Stimulated activated CD8-positive, alpha-beta memory T cell treated with anti-CD3 and anti-CD28 coated beads, Interleukin-12 subunit alpha, Interleukin-12 subunit beta, amount 100 ng/mL, for 1 hour (primary cell): ENCODE measurements at regions not wholly inside any gene's neighbourhood (a gene's known extent, or its start where the extent isn't known, plus 50 kb on each side); places are given as distances from the start of the nearest gene placed in this dataset.

Source experiments
- DNase-seq: peaks from one replicate; pipeline ENCODE4 v3.0.0-alpha.2; 2020; ENCODE audit warnings: low read depth

DNA sequence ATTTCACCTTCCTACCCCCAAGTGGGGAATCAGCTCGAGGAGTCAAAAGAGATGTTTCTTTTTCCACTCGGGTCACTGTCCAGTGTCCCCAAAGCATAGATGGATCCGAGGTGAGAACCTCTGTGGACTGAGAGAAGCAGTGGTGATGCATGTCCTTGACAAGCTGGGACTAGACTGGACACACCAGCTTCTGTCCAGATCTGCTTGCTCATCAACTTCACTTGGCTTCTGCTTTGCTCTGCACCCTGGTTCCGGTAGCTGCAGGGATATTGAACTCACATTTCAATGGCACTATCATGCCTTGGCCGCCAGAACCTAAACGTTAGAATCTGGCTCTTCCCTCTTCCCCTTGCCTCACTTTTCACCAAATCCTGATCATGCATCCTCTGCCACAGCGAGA lies 50.3 kb upstream of the CXCL12 start:
- DNase-seq = no peak

DNA sequence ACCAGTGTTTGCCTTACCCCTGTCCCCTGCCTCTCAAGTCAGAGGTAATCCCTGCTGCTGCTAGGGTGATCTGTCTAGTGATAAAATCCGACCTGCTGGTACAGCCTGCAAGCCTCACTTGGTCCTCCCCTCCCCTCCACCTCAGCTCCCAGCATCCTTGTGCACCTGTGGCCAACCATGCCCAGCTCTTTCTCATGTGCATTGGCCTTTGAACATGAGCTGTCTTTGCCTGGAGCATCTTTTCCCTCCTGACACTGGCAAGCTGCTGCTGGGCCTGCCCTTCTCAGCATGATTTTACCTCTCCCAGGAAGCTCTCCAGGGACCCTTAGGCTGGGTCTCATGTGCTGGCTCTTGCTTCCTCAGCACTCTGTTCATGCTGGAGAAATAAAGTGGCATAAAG lies 51.3 kb upstream of the CXCL12 start:
- DNase-seq = no peak

DNA sequence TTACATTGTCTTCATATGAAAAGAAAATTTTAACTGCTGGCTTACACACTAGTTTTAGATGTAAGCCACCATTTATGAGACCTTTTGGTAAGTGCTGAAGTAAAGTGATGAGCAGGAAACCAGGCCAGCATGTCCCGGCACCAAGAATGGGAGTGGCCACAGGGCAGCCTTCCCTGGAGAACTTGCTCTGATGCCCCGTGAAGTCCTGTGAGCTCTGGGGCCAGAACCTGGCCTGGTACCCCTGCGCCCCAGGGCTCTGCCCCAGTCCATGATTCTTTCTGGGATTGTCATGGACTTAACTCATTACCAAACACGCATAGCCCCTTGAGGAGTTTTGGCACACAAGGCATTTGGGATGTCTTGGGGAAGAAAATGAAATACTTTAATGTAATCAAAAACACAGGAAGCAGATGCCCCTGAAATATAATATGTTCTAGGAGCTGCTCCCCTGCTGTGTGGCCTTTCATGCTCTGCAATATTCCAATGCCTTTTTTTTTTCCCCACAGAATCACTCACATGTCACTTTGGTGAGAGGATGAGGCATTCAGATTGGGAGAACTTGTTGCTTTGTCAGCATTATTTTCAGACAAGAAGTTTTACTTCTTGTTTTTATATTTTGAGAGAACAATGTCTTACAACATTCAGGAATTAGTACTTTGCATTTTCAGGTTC lies 53.1 kb upstream of the CXCL12 start:
- DNase-seq = no peak

DNA sequence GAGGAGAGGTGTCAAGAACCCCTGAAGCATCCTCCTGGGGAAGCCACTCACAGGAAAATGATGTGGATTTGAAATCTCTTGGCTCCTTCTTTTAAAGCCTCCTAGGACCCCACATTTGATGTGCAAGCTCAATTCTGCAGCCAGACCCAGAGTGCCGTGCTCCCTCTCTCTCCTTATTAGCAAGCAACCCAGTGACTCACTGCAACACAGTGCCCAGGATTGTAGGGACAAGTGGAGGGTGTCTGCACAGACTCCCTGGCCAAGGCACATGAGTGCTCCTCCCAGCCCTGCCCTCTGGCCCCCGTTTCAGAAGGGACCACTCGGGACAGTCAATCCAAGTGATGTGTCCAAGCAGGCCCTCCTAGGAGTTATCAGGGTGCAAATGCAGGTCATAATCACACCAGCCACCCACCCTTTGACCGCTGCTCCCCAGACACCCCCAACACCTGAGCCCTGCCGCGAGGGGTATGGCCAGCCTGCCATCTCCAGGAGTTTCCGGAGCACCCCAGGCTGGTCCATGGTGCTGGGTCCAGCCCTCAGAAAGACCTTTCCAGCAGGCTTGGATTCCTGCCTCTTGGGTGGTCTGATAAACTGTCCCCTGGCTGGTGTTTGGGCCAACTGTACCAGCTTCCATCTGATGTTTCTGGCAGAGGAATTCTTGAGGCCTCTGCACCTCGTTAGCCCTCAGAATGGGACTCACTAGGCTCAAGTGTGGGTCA lies 54.5 kb upstream of the CXCL12 start:
- DNase-seq = no peak

DNA sequence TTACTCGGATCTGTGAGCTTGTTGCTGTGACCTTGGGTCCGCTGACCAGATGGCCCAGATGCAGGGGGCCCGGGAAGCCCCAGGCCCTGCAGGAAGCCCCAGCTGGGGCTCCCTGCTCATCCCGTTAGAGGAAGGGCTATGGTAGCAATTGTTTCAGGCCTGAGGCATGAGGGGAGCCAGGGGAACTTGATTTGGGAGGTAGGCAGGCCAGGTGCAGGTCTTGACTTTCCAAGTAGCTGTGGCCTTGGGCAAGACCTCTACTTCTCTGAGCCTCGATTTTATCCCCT lies 55.0 kb upstream of the CXCL12 start:
- DNase-seq = no peak

DNA sequence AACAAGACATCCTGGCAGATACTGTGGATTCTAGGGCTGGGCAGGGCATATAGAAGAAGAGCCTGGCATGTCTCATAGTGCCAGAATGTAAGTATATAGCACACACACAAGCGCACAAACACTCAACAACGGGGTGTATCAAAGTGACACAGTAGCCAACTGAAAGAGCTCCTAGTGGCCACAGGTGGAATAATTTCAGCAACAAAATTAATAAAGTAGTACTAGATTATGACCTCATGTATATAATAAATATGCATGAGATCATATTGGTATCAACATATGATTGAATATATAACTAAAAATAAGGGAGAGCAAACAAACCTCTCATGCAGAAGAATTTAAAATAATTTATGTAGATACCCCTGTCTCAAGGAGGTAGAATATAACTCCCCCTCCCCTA lies 72.4 kb upstream of the CXCL12 start:
- DNase-seq = no peak

DNA sequence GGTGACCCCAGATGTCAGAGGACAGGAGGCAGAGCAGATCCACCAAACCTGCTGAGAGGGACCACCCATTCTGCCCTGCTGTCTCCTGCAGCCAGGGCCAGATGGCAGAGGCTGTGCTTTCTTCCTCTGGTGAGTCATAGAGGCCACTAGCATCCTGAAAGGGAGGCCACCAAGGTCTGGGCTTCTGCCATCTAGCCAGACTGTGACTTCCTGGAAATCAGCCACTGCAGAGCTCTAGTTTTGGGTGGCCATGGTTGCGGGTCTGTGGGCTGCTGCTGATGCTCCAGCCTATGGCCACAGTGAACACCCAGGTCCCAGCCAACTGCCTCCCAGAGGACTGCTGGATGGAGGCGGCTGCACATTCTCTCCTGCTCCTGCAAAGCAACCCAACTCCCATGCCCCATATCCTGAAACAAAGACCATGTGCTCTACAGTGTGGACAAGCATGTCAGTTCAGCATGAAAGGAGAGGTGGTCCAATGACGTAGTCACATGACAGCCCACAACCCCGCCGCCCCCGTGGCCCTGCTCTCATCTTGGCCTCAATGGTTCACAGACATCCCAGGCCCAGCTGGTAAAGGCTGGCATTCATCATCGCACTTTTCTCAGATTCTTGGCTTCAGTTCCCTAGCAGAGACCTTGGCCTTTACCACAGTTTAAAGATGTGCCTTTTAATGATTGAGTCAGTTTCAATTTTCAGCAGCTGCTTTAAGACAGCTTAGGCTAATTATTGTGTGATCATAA lies 73.9 kb upstream of the CXCL12 start:
- DNase-seq = no peak

DNA sequence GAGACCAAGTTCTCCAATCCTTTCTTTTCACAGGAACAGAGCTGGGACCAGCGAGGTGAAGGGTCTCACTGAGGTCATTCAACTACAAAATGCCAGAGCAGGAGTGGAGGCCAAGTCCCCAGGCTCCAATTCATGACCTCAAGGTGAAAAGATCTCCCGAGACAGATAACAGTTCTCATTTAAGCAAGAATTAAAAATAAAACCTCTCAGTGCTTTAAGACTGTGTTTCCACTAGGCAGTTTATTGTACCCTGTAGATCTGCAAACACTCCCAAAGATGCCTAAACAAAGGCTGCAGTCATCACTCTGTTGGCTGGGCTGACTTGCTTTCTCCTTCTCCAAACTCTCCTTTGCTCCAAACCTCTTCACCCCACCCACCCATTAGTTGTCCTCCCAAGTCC lies 74.8 kb upstream of the CXCL12 start:
- DNase-seq = no peak

DNA sequence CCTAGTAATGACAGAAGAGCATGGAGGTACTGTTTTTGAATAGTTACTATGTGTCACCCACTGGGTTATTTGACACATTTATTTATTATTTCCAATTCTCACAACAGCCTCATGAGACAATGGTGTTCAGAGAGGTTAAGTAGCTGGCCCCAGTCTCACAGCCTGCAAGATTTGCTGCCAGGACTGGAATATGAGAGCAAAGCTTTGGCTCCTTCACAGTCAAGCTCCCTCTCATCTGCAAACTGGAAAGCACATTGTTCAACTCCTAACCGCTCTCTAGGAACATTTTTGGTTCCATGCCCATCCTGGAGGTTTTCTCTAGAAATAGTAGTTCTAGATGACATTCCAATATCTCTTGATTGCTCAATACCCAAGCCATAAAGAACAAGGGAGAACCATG lies 75.5 kb upstream of the CXCL12 start:
- DNase-seq = no peak

DNA sequence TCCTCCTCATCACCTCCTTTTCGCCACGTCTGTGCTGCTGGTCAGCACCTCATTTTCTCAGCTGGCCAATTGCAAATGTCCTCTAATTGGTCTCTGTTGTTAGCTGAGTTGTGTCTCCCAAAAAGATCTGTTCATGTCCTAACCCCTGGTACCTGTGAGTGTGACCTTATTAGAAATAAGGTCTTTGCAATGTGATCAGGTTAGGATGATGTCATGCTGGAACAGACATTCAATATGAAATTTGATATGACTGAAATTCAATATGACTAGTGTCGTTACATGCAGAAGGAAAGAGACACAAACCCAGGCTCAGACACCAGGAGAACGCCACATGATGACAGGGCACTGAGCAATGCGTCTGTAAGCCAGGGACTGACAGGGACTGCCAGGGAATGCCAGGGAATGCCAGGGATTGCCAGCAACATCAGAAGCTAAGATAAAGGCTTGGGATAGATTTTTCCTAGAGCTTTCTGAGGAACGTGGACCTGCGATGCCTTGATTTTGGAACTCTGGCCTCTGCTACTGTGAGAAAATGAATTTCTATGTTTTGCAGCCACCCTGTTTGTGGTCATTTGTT lies 77.5 kb upstream of the CXCL12 start:
- DNase-seq = no peak

DNA sequence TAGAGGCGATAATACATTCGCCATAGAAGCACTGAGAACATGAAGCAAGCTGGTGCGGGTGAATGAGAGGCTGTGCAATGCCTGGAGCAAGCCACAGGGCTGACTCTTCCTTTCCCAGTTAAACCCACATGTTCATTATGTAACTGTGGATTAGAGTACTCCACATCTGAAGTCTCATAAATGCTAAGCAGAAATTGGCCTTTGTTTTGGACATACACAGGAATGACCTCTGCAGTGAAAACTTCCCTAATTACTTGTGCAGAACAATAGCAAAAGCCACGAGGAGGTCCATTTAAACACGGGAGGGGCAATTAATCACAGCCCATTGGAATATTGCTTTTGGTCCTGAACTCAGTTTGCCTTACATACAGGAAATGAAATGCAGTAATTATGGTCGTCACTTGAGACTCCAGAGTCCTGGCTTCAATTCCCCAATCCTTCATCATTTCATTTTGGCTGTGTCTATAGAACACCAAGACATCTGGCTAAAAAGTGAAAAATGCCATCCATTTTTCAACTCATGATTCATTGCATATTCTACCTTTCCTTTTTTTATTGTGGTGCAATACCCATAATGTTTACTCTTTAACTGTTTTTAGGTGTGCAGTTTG lies 78.7 kb upstream of the CXCL12 start:
- DNase-seq = no peak

DNA sequence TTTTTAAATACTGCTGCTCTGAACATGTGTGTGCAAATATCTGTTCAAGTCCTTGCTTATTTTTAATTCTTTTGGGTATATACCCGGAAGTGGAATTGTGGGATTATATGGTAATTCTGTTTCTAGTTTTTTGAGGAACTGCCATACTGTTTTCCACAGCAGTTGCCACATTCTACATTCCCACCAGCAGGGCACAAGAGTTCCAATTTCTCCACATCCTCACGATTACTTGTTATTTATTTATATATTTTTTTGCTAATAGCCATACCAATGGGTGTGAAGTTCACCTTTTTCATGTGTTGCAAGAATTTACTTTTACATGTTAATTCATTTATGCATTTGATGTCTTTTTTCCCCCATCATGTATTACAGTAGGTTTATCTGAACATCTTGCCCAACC lies 79.6 kb upstream of the CXCL12 start:
- DNase-seq = no peak

DNA sequence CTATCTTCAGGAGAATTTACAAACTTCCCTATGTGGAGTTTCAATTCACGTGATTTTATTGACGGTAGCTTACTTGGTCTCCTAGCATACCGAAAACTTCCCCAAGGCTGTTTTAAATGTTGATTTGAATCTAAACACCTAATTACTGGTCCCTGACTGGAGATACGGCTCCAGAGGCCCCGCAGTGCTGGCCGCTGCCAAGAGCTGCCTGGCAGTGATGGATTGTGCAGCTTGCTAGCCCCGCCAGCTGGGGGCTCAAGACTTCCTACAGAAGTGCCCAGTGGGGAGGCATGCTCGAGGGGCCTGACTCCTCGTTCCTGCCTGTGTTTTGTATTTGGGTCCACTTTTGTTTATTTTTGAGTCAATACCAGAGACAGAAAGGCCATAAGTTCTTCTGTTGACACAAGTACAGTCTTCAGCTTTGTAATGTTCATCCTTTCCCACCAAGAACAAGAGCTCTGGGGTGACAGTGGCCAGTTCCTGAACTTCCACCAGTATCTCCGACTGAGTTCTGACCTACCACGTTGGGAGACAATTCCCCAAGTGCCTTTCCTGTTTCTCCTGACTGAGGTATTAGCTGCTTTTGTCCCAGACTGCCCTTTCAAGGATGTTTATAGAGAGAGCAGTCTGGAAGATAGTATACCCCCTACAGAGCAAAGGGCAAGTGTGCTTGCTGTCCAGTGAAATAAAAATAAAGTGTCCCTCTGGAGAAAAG lies 80.7 kb upstream of the CXCL12 start:
- no peak for DNase-seq

DNA sequence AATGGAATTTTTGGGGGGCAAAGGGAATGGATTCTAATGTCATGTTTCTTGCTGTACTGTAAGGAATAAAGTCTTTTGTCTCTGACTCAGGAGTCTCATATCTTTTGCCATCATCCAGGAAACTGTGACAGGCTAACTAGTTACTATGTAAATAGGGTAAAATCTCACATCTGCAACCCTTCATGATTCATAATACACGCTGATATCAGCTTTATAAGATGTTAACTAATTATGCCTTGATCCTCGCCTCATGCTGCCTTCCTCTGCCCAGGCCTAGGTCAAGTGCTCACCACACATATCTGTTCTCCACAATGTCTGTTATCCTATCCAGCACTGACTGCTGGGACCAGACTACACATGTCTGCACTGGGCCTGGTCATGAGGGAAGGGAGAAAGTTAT lies 81.3 kb upstream of the CXCL12 start:
- no peak for DNase-seq

DNA sequence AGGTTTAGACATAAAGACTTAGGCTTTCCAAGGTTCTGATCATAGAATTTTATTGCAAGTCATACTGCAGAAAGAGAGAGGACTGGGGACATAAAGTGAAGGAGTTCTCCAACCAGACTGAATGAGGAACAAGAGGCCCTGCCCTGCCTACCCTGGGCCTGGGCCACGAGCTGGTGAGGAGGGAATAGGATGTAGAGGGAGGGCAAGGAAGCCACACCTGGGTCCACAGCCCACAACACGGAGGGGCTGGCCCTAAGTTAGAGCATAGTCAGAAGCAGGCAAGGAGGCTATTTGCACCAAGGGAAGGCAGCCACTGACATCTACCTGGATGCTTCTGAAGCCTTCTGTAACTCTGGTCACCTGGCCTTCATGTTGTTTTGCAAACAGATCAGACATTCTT lies 82.2 kb upstream of the CXCL12 start:
- DNase-seq = no peak

DNA sequence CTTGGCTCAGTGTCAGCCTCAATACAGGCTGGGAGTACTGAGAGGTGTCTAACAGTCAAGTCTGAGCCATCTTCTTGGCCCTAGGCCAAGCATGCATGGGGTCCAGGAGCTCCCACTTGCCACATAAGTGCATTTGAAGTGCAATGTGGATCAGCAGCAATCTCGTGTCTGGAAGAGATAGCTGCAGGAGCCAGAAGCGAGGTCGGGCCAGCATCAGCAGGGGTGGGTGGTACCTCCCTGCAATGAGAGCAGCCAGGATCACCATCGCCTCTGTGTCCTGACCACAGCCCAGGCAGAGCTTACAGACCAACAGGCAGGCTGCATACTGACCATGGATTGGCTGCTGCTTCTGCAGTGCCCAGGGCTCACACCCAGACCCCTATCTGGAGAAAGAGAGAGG lies 83.0 kb upstream of the CXCL12 start:
- DNase-seq = no peak

DNA sequence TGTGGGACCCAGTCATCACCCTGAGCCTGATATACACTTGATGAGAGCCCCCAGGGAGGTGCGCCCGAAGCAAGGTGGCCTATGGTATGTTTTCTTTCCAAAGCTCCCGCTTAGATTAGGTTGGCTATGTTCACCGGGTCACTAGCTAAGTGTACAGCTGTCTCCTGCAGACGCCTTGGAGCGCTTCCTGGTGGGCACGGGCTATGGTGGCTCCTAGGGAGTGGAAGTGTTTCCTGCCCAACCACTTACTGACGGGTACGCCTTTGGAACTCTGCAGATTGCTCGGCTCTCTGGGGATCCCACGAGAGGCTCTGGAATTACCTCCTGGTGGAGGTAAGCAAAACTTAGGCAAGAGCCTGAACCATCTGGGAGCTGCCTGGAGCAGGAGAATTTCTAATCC lies 83.6 kb upstream of the CXCL12 start:
- no peak for DNase-seq

DNA sequence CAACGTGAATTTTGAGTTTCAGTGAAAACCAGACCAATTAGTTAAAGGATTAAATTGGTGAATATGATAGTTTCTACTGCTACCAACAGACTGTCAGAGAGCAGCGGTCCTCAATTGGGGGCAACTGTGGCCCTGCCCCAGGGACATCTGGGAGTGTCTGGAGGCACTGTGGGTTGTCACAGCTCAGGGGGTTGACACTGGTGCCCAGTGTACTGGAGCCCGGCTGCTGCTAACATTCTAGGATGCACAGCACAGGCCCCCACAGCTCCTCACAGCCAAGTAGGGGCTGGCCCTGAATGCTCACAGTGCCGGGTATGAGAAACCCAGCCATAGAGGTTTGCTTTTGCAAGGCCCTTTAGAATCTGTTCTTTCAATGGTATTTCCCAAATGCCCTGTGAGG lies 84.1 kb upstream of the CXCL12 start:
- no peak for DNase-seq

DNA sequence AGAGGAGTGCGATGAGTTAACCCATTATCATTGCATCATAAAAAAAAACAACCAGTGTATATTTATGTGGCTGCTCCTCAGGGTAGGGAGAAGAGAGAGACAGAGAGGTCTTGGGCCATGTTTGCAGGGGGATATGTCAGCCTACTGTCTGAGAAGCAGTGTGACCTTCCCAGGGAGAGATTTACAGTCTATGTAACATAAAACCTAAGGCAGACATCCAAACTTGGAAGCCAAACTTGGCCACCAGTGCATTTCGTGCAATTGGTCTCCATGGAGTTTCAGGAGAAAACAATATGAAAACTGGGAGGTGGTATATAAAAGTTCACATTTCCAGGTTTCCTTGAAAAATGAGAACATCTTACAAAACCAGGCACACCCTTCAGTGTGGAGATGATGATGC lies 85.9 kb upstream of the CXCL12 start:
- DNase-seq = no peak

DNA sequence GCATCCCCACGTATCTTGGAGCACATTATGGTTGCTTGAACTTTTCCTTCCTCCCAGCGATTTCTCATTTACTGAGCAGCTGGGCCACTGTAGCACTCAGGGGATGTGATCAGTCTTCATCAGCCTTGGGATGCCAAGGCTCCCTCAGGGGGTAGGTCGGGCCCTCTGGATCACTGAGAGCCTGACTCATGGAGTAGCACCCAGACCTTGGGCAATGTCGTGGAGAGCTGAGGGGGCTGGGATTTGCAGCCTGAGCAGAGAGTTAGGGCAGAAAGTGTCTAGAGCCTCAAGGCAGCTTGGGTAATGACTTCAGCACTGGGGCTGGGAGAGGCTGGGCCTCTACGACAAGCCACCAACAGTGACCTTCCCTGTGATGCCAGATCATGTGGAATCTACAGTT lies 86.5 kb upstream of the CXCL12 start:
- DNase-seq = no peak

DNA sequence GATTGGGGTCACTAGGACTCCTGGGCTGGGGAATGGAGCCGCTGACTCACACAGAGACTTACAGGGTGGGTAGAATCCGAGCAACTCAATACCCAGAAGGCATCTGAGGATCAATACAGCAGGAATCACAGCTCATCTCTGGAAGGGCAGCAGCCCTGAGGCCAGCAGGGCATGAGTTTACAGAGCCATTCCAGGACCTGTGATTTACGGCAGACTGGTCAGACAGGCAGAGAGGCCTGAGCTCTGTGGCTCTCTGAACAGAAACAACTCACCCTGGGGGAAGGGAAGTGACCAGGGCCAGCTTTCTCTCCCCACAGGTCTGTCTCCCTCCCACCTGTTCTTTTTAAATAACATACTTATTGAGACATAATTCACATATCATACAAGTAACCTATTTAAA lies 88.2 kb upstream of the CXCL12 start:
- no peak for DNase-seq

DNA sequence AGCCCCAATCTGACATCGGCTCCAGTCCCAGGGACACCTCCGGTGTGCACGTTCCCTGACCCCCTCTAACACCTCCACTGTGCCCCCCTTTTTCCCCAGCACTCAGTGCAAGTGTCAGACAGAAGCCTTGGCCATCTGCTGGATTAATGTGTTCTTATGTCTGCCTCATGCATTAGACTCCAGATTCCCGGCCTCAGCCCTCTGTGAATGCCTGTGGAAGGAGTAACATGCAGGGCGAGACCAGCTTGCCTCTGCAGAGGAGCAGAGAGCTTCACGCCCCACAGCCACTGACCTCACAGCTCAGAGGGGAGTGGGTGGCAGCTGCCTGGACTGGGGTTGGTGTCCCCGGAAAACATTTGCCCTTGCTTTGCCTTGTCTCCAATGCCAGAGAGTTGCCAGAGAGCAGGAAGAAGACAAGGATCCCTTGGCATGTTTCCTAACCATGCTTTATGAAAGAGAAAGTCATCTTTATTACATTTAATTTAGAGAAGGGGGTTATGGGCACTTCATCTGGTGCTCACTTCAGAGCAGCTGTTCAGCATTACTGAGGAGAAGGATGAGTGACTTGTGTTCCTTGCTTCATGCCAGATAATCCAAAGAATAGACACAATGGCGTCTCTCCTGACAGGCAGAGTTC lies 91.6 kb upstream of the CXCL12 start:
- no peak for DNase-seq
